HG03064 (cell line): ENCODE measurements at regions not wholly inside any gene's neighbourhood (a gene's known extent, or its start where the extent isn't known, plus 50 kb on each side); places are given as distances from the start of the nearest gene placed in this dataset.
"Not testable (repeated sequence)": the region's sequence is repeated elsewhere in the genome, so short reads cannot be mapped to it uniquely, and the experiment has no call there.

Source experiments
- ATAC-seq: cut with Tn5 transposase; IDR thresholded peaks from one replicate; pipeline ENCODE4 v1.9.1; 2021; ENCODE audit warnings: low read depth; ENCODE audit not compliant: unreplicated experiment

DNA sequence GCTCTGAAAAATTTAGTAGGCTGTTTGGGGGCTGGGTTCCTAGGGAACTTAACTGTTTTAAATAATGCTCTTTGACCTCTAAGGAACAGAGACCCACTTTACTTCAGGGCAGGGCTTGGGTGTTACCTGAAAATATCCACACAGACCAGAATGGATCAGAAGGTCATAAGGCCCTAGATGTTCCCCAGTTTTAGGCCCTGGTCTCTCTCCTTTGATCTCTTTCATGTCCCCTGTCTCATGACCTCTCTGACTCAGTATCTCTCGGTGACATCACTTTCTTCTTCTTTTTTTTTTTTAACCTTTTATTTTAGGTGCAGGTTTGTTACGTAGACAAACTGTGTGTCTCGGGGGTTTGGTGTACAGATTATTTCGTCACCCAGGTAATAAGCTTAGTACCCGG lies 272.1 kb upstream of the SGK1 start:
- no peak for ATAC-seq

DNA sequence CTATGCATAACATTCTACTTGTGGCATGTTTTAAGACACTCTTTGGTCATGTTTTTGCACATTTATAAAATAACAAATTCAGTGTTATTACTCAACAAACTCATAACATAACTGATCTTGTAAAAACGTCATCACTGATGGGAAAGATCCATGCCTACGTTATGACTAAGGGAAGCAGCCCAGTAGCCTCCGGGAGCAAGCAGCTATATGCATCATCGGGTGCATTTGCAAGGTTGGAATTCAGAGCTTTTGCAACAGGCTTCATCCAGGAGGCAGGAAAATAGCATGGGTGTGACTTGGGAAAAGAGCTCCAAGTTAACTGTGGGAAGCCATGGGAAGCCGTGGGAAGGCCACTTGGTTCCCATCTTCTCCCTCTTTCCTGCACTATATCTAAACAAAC lies 271.6 kb upstream of the SGK1 start:
- ATAC-seq: no peak

DNA sequence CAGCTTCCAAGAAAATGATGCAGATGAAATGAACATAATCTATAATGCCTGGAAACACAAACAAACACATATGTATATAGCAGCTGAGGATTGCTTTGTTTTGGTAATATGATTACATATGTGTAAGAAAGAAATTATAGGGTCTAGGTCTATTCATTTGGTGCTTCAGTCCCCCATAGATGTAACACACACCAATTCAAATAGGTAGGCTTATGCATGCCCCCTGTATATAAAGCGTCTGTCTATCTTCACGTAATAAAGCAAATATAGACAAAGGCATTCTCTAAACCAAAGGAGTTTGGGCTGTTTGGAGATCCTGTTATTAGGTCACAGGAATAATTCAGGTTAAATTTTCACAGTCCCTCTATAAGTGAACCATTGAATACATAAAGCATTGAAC lies 270.4 kb upstream of the SGK1 start:
- ATAC-seq: no peak

DNA sequence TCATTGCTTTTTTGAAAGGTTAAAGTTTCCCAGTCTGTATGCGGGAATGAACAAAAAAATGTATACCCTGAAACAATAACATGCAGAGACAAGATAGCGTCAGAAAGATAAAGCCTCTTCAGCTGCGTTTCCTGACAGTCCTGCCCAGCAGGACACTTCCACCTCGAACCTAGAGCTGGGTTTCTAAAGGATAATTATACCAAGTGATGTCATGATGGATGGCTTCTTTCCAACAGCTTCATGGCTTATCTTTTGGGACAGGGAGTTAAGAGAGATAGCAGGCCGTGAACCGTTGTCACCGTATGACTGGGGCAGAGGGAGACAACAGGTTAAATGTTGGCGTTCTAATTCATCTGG lies 267.6 kb upstream of the SGK1 start:
- ATAC-seq: no peak

DNA sequence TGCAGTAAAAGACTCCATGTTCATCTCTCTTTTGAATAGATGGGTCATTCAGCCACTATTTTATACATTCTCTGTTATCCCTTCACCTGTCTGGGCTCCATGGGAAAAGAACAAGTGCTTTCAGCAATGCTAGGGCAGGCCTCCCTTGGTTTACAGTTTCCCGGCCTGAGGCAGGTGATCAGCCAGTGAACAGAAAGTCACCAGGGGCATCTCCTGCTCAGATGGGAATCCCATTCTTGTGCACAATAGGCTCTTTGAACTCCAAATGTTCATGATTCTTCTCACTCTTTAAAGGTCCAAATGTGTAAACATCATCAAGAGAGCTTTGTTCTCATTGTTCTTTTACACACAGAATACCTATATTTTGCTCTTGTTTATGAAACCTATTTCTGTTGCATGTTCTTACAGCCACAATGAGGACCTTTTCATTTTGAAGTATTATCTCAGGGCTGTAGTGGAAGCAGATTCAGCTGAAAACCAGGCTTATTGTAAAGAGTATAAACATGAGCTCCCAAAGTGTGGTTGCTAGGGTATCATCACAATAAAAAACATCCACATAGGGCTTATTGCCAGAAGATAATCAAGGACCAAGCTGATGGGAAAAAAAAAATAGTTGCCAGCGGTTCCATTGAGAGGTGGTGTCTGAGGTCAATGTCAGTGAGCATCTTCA lies 267.1 kb upstream of the SGK1 start:
- no peak for ATAC-seq

DNA sequence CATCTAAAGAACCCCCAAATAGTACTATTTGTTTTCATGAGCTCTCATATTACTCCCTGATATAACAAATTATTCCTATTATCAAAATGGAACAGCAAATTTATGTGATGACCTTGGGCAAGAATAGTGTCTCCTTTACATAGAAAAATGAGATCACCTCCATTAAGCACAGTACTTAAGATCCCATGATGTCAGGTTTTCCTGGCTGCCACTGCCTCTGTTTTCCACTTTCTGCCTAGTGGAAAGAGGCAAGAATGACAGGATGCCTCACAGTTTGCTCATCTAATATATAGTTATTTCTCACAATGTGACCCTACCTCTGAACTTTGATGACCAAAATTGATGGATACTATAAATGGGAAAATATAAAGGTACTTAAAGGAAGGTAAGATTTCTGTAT lies 260.1 kb upstream of the SGK1 start:
- no peak for ATAC-seq

DNA sequence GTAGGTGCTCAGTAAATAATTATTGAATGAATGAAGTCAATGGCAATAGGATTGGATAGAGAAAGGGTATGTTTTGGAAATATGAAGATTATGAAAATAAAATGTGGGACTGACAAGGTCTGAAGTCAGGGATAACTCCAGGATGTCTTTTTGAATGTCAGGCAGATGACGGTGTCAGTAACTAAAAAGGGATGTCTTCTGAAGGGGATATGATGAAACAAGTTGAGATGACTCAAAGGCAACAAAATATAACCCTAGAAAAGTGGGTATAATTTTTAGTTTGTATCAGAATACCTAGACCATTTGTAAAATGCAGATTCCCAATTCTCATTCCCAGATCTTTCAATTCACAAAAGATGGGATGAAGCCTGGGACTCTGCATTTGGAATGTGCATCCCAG lies 257.3 kb upstream of the SGK1 start:
- ATAC-seq: no peak

DNA sequence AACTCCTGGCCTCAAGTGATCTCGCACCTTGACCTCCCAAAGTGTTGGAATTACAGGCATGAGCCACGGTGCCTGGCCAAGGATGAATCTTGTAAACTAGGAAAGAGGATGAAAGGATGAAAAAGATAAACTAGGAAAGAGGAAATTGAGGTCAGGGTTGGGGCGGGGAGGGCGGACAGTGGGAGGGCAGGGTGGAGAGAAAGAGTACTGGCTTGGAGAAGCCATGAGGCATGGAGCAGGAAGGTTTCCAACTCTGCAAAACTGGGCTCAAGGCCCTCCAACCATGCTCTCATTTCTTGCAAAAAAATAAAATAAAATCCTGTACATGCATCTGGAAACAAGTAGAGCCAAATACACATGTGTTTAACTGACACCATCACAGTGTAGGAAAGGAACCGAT lies 256.6 kb upstream of the SGK1 start:
- no peak for ATAC-seq

DNA sequence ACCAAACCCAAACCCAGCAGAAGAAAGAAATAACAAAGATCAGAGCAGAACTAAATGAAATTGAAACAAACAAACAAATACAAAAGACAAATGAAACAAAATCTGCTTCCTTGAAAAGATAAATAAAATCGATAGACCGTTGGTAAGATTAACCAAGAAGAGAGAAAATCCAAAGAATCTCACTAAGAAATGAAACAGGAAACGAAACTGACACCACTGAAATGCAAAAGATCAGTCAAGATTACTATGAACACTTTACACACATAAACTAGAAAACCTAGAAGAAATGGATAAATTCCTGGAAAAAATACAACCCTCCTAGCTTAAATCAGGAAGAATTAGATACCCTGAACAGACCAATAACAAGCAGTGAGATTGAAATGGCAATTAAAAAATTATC lies 252.1 kb upstream of the SGK1 start:
- ATAC-seq: not testable (repeated sequence)

DNA sequence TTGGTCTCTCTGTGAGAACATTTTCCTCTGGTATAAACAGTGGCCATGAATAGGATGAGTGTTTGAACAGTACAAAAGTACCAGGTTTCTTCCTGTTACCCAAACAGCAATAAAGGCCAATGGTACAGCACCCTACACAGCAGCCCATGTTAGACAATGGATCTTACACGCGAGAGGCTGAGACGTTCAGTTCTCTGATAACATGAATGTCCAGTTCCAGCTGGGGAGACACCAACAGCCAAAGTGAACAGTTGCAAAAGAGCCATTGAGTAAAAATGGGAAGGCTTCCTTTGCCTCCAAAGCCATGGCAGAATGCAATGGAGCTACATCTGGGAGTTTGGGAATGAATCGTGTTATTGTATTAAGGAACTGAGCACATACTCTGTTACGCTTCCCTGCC lies 246.8 kb upstream of the SGK1 start:
- ATAC-seq: no peak

DNA sequence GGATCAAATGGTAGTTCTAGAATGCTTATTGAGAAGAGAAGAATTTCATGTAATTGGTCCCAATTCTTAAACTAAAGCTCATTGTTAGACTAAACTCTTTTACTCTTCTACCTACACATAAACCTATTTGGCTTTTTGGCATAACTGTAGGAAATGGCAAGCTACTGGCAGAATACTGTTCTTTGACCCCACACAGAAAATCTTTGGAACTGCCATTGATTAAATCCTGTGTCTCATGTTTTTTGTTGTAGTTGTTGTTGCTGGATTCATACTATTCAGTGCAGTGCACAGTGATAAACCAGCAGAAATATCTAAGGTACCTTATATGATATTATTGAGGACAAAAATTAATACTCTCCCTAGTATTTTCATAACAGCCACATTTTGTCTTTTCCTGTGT lies 242.1 kb upstream of the SGK1 start:
- ATAC-seq: no peak

DNA sequence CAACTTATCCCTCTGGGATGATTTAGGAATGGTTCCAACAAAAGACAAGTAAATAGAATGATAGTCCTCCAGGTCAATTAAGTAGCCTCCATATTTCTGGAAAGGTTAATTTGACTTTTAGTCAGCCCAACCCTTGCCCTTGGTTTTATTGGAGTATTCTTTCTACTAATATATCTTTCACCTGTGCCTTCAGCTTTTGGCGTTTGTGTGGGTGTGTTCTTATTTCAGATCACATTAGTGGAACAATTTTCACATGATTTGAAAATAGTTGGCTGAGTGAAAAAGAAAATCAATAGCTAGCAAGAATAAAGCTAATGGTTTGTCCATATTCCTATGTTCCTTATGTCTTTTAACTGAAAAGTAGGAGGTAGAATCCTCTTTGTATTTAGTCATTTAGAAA lies 239.6 kb upstream of the SGK1 start:
- no peak for ATAC-seq

DNA sequence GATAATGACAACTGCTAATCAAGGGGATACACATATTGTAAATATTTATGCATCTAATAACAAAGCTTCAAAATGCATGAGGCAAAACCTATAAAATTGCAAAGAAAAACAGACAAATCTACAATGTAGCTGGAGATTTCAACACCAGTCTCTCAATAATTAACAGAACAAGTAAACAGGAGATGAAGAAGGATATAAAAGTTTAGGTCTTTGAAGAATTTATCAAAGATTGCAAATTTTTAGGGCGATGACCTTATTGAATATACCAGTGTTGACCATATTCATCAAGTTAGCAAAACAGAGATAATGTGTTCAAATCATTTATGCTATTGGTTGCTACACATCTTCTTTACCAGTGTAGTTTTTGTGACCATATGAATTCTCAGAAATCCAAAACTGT lies 237.8 kb upstream of the SGK1 start:
- no peak for ATAC-seq

DNA sequence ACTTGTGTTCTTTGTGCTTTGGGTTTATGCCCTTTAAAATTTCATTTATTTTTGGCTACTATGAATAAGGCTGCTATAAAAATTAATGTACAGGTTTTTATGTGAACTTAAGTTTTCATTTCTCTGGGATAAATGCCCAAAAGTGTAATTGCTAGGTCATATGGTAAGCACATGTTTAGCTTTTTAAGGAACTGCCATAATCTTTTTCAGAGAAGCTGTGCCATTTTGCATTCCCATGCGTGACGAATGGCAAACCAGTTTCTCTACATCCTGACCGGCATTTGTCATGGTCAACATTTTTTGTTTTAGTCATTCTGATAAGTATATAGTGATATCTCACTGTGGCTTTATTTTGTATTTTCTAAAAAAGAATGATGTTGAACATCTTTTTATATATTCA lies 236.0 kb upstream of the SGK1 start:
- no peak for ATAC-seq

DNA sequence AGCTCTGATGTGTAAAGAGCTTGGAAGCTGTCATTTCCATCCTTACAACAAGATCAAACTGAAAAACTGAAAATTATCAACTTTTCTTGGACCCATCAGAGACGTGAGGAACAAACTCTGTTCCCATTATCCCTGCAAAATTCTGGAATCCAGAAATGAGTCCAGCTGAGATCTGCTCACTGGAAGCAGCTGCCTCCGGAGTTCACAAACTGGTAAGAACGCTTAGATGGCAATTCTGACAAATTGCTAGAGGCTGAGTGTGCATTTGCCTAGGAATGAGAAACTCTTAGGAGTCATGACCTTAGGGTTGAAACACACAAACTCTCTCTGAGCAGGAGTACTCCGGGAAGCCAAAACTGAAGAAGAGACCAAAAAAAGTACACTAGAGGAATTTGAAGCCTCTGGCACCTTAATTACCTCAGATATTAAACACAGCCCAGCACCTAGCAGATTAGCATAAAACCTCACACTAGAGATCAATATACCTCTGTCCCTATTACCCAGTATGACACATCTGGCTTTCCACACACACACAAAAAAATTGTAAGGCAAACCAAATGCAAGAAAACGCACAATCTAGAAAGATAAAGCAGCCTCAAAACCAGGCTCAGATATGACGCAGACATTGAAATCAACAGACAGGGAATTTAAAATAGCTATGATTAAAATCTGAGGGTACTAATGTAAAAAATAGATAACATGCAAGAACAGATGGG lies 233.5 kb upstream of the SGK1 start:
- no peak for ATAC-seq

DNA sequence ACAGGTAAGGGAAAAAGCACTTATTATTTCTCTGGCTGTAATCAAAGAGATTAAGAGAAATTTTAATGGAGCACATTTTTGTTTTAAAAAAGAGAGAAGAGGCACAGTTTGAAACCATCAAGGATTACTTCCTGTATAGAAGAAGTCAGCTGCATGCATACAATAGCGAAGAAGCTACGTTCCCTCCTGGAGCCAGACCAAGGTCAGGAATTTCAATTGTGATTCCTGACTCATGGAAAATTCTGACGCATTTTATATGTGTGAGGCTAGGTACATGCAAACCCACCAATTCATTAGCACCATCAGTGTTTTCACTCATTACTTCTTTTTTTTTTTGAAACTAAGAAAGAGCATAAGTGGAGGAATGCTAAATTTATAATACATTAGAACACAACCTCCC lies 232.7 kb upstream of the SGK1 start:
- ATAC-seq: no peak

DNA sequence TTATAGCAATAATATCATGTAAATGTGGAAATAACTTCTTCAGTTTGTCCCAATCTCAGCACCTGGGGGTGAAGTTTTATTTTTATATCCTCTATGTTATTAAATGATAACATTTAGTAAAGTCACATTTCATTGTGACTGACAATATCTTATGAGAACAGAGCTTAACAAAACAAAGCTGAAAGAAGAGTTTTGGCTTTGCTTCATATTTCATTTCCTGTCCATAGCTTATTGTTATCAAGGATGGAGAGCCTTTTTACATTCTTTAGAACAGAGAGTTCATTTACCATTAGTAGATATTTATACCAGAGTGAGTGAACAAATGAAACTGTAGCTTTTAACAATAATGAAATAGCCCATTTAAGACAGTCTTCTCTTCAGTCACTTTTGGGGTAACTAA lies 231.9 kb upstream of the SGK1 start:
- ATAC-seq: no peak

DNA sequence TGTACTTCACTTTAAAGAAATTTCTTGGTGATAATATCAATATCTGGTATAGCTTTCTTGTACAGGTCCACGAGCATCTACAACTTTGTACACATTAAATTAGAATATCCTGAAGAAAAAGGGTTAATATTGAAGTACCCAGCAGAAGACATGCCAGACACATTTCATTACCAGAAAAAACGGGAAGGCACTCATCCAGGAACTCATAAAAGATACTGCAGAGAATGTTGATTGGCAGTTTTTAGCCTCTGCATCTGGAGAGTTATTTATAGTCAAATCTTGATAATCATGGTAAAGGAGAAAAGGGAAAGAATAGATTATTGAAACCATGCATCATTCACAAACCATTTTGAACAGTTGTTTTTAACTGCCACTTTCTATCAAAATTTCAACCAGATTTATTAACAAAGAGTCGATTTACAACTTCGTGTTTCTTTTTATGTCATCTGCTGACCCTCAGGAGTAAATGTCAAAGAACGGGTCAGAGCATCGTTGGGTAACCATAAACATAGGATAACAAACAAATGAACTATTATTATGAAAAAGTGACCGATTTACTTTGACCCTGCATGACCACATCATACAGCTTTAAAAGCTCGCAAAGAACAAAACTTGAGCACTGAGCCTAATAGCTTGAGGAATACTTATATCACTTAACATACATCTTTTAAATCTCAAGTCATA lies 229.2 kb upstream of the SGK1 start:
- ATAC-seq: no peak

DNA sequence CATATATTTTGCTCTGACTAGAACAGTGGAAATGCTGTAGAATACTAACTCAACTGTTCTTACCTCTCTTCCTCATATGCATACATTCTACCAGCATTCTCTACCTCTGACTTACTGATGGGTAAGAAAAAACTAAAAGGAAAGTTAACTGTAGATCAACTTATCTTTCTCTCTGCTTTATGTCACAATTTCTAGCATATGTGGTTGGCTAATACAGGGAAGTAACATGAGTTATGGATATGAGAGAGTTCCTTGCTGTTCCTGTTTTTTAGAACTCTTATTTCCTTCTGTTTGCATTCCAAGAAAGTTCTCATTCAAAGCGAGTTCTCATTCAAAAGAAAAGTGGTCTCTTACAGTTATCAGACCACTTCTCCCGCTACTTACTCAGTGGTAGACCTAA lies 226.8 kb upstream of the SGK1 start:
- no peak for ATAC-seq

DNA sequence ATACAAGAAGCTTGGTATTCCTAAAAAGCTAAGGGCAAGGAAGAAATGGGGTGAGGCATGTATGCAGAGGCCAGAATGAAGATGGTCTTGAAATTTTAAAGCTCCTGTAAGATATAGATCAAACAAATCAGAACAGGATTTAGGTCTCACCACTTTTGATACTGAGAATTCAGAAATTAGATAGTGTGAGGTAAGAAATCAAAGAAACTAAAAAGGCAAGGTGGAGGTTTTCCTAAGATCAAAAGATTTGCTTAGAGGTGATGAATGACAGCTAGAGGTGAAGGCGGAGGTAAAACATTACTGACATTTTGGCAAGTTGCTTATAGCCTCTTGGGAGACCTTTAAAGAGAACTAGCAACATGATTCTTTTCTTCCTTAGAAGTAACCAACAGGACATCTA lies 225.2 kb upstream of the SGK1 start:
- ATAC-seq: no peak

DNA sequence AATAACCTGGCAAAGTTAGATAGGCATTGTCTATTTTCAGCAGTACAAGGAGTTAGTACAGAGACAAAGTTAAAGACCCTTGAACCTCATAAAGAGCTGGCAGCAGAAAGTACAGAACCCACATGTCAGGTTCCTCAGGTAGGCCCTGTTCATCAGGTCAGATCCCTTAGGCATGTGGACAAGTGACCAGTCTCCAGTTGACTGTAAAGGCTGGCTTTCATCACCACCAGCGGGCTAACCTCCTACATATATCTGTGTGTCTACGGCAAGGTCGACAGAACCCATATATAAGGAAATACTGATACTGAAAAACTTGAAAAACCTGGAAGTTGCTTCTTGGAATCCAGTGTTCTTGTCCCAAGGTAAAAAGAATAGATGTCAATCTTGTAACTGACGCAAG lies 223.1 kb upstream of the SGK1 start:
- no peak for ATAC-seq

DNA sequence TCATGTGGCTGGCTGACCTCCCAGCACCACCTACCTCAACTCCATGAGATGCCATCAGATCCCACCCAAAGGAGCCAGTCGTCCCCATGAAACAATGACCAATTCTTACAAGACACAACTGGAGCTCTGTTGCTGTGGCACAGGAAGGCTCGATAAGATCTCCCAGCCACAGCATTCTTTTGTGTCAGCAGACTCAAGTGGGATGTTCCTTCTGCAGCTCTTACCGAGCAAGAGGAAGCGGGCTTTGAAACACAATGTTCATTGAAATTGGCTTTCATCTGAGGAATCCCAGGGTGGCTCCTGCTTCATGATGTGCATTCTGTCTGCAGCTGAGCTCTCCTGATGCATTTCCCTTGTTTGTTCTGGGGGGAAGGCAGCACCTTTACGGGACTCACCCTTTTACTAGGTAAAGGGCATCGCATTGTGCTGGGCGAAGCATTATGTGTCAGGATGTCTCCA lies 222.0 kb upstream of the SGK1 start:
- no peak for ATAC-seq
